HepG2 (cell line): ENCODE measurements at regions not wholly inside any gene's neighbourhood (a gene's known extent, or its start where the extent isn't known, plus 50 kb on each side); places are given as distances from the start of the nearest gene placed in this dataset.

ENCODE experiments used
- ATAC-seq: fragments of 200-7000 bp; cut with Tn5 transposase; 3 replicates; pipeline ENCODE4 v1.9.1; 2020; ENCODE audit warnings: mild to moderate bottlenecking, moderate library complexity
- BruUV-seq: library from RNA; stranded (reverse); fragments of 400-500 nt; replicated peaks from 2 replicates; lab custom pipeline; 2021; lab: Mats Ljungman, UMichigan
- CTCF ChIA-PET: fragments of 300-600 bp; formaldehyde crosslinking; extraction: SDS; loops from one replicate; lab custom pipeline; 2021; ENCODE audit warnings: low total read pairs, inconsistent platforms, low intra/inter-chr PET ratio; lab: Yijun Ruan, JAX
- POLR2A ChIA-PET: fragments of 350-600 bp; sonication (Branson Sonifier 250); formaldehyde crosslinking; loops from one replicate; lab custom pipeline; 2020; ENCODE audit warnings: antibody characterized with exemption, inconsistent platforms; lab: Yijun Ruan, JAX
- DNase-seq: peaks from one replicate; pipeline ENCODE4 v3.0.0-alpha.2; 2015; ENCODE audit warnings: low spot score
- FAIRE-seq: peaks from 3 replicates; lab custom pipeline; 2011; peaks lifted over from hg19 to GRCh38; lab: Jason Lieb, UNC
- H2AFZ ChIP-seq: one replicate; pipeline ENCODE4 v1.6.1; 2011; ENCODE audit warnings: low read length, inconsistent platforms
- H3K27ac ChIP-seq: fragments of 300-600 bp; 3 replicates; pipeline ENCODE4 v1.8.0; 2011; ENCODE audit warnings: mixed run types, mild to moderate bottlenecking, mixed read lengths, low read length, inconsistent platforms; ENCODE audit not compliant: insufficient read depth; ENCODE audit errors: extremely low read length
- H3K27me3 ChIP-seq, 2 experiments: fragments of 200-600 bp in 1 of 2; 2 replicates in 1 of 2; 3 replicates in 1 of 2; pipeline versions ENCODE4 v1.6.0 to v1.8.0; 2011; ENCODE audit warnings: low read length in 2 of 2, mild to moderate bottlenecking in 2 of 2, moderate library complexity in 2 of 2, inconsistent platforms in 1 of 2; ENCODE audit not compliant: insufficient read depth in 2 of 2, control insufficient read depth in 1 of 2
- H3K36me3 ChIP-seq, 2 experiments: fragments of 200-600 bp in 1 of 2; replicated peaks in 1 of 2; 2 replicates in 1 of 2; 3 replicates in 1 of 2; pipeline versions ENCODE4 v1.5.1 to v1.8.0; 2011; ENCODE audit warnings: low read length in 2 of 2, inconsistent platforms in 1 of 2; ENCODE audit not compliant: insufficient read depth in 2 of 2, control insufficient read depth in 1 of 2
- H3K4me1 ChIP-seq: 2 replicates; pipeline ENCODE4 v1.5.1; 2012; ENCODE audit warnings: low read length, inconsistent platforms; ENCODE audit not compliant: insufficient read depth
- H3K4me2 ChIP-seq: 2 replicates; pipeline ENCODE4 v1.6.0; 2011; ENCODE audit warnings: low read depth, low read length, inconsistent platforms
- H3K4me3 ChIP-seq, 3 experiments: fragments of 200-600 bp in 1 of 3; sonication (generic), shearing (Covaris generic) in 1 of 3; replicated peaks in 1 of 3; 2 replicates each; pipeline ENCODE4 v1.5.1; 2011 to 2016; ENCODE audit warnings: low read length in 3 of 3, inconsistent platforms in 2 of 3, low read depth in 2 of 3, mild to moderate bottlenecking in 2 of 3, control low read depth in 1 of 3, mixed read lengths in 1 of 3; ENCODE audit not compliant: insufficient read depth in 1 of 3
- H3K79me2 ChIP-seq: one replicate; pipeline ENCODE4 v1.6.1; 2011; ENCODE audit warnings: low read length, inconsistent platforms; ENCODE audit not compliant: insufficient read depth
- H3K9ac ChIP-seq: 2 replicates; pipeline ENCODE4 v1.6.0; 2011; ENCODE audit warnings: mild to moderate bottlenecking, low read depth, low read length, inconsistent platforms; ENCODE audit not compliant: insufficient read depth
- H3K9me3 ChIP-seq: 2 replicates; pipeline ENCODE4 v1.5.1; 2012; ENCODE audit warnings: mild to moderate bottlenecking, low read length
- H4K20me1 ChIP-seq: 2 replicates; pipeline ENCODE4 v1.6.0; 2011; ENCODE audit warnings: inconsistent platforms, mild to moderate bottlenecking, low read length, moderate library complexity; ENCODE audit not compliant: insufficient read depth
- CBFB ChIP-seq: sonication (generic); formaldehyde crosslinking; IDR thresholded peaks from 2 replicates; pipeline ENCODE4 v1.4.0; 2020; ENCODE audit warnings: missing genetic modification reagents
- MZF1 ChIP-seq: sonication (generic); formaldehyde crosslinking; IDR thresholded peaks from 2 replicates; pipeline ENCODE4 v1.8.1; 2023; ENCODE audit warnings: mild to moderate bottlenecking, missing genetic modification reagents, borderline replicate concordance
- ZC3H13 ChIP-seq: sonication (generic); formaldehyde crosslinking; IDR thresholded peaks from 2 replicates; pipeline ENCODE4 v1.8.1; 2023; ENCODE audit warnings: mild to moderate bottlenecking, missing genetic modification reagents, moderate library complexity
- ZNF335 ChIP-seq: sonication (generic); formaldehyde crosslinking; IDR thresholded peaks from 2 replicates; pipeline ENCODE4 v1.4.0; 2020; ENCODE audit warnings: missing genetic modification reagents
- ZNF747 ChIP-seq: sonication (generic); formaldehyde crosslinking; IDR thresholded peaks from 2 replicates; pipeline ENCODE4 v1.8.1; 2023; ENCODE audit warnings: missing genetic modification reagents, mild to moderate bottlenecking, borderline replicate concordance
- ZSCAN21 ChIP-seq: sonication (generic); formaldehyde crosslinking; IDR thresholded peaks from 2 replicates; pipeline ENCODE4 v1.8.0; 2022; ENCODE audit warnings: mild to moderate bottlenecking, missing genetic modification reagents, moderate library complexity, borderline replicate concordance
- WGBS: methylation state at CpG from one replicate; pipeline ENCODE4 v1.1.6; 2017; ENCODE audit warnings: low lambda C conversion rate; 5-methylcytosine and 5-hydroxymethylcytosine counted together
- in situ Hi-C: cut with HindIII; loops from 2 replicates; pipeline ENCODE4 v1.10.0; 2017; ENCODE audit warnings: low pct_unique_long_range_greater_than_20kb; ENCODE audit not compliant: extremely low pct_ligation_motif_present
- intact Hi-C: fragments of 100-400 bp; cut with micrococcal nuclease; formaldehyde crosslinking; loops from one replicate; pipeline ENCODE4 v1.10.0; 2022; ENCODE audit not compliant: unreplicated experiment
- TF ChIP-seq, protein P1 (sequence below), 2 experiments: sonication (generic) in 1 of 2; formaldehyde crosslinking in 1 of 2; IDR thresholded peaks; 2 replicates each; pipeline versions ENCODE4 v1.4.0 to v1.6.1; 2016 to 2020; ENCODE audit warnings: borderline replicate concordance in 1 of 2, low read depth in 1 of 2, mild to moderate bottlenecking in 1 of 2, missing genetic modification reagents in 1 of 2

DNA sequence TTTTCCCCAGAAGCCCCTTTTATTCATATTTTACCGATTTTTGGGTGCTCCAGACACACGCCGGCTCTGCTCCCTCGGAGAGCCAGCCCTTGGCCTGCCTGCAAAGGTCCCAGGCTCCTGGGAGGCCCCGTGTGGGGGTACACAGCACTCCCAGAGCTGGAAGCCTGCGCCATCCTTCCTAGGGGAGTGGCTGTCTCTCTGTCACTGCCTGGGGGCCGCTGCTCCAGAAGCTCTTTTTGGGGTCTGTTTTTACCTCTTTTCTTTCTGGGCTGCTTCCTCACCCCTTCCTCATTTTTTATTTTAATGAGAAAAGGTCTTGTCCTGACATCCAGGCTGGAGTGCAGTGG, 119.1 kb upstream of the COL5A1 start:
- no peak for DNase-seq
- no peak for TF ChIP-seq ZSCAN21 (CRISPR knock-in tag)
- TF ChIP-seq, protein P1, sequence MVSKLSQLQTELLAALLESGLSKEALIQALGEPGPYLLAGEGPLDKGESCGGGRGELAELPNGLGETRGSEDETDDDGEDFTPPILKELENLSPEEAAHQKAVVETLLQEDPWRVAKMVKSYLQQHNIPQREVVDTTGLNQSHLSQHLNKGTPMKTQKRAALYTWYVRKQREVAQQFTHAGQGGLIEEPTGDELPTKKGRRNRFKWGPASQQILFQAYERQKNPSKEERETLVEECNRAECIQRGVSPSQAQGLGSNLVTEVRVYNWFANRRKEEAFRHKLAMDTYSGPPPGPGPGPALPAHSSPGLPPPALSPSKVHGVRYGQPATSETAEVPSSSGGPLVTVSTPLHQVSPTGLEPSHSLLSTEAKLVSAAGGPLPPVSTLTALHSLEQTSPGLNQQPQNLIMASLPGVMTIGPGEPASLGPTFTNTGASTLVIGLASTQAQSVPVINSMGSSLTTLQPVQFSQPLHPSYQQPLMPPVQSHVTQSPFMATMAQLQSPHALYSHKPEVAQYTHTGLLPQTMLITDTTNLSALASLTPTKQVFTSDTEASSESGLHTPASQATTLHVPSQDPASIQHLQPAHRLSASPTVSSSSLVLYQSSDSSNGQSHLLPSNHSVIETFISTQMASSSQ (IDR thresholded peaks at IDR 0.05; ENCODE audit: low read depth): no peak
- TF ChIP-seq, protein P1 (CRISPR knock-in tag; IDR thresholded peaks at IDR 0.05; ENCODE audit: borderline replicate concordance): no peak
- ChIA-PET POLR2A (no interaction called here), CTCF (no interaction called here)
- H3K36me3 ChIP-seq: no peaks in the 10 kb centered on the region
- H3K27me3 ChIP-seq: peaks cover 16 to 57% of the 10 kb centered on the region in 2 experiments; a peak in 4 of 5 replicates
- no TSS peak for BruUV-seq
- H3K4me2 ChIP-seq: no peak overlapping the region
- ATAC-seq: no peak
- 5% methylated on average over 6 of the region's 7 CpGs for WGBS
- no peaks in the 10 kb centered on the region for H4K20me1 ChIP-seq
- H3K27ac ChIP-seq: no peak overlapping the region
- H3K4me3 ChIP-seq: no peak overlapping the region
- H3K79me2 ChIP-seq: no peaks in the 10 kb centered on the region
- no peak overlapping the region for H2AFZ ChIP-seq
- no peaks in the 10 kb centered on the region for H3K9me3 ChIP-seq
- FAIRE-seq: no peak
- intact Hi-C loops: no loop called here
- H3K4me1 ChIP-seq: no peaks in the 10 kb centered on the region
- H3K9ac ChIP-seq: no peak overlapping the region
- in situ Hi-C loops: no loop called here

- H3K4me1 ChIP-seq: no peaks in the 10 kb centered on the region
- DNase-seq: no peak
- no peak overlapping the region for H3K9ac ChIP-seq
- intact Hi-C loops (no loop called here), in situ Hi-C loops (no loop called here)
- no peak for ATAC-seq
- no peaks in the 10 kb centered on the region for H3K36me3 ChIP-seq
- peaks cover 16 to 59% of the 10 kb centered on the region in 2 experiments; a peak in 4 of 5 replicates for H3K27me3 ChIP-seq
- H3K4me2 ChIP-seq: no peak overlapping the region
- H3K79me2 ChIP-seq: no peaks in the 10 kb centered on the region
- TF ChIP-seq ZC3H13: no peak
- no peak for TF ChIP-seq ZNF747 (CRISPR knock-in tag)
- no peak for TF ChIP-seq CBFB
- no peak for TF ChIP-seq MZF1
- TF ChIP-seq ZNF335: no peak
- 1% methylated on average over 11 of the region's 11 CpGs for WGBS
- ChIA-PET CTCF (no interaction called here), POLR2A (no interaction called here)
- FAIRE-seq: no peak
- no peaks in the 10 kb centered on the region for H3K9me3 ChIP-seq
- H2AFZ ChIP-seq: no peak overlapping the region
- H3K4me3 ChIP-seq: no peak overlapping the region
- H4K20me1 ChIP-seq: no peaks in the 10 kb centered on the region
- no TSS peak for BruUV-seq
- no peak overlapping the region for H3K27ac ChIP-seq
Measured at GRCh38 chr9:134522976-134523375, 118.6 kb upstream of the COL5A1 start.
